A673 (cell line): ENCODE measurements at regions not wholly inside any gene's neighbourhood (a gene's known extent, or its start where the extent isn't known, plus 50 kb on each side); places are given as distances from the start of the nearest gene placed in this dataset.

Experiments used
- BruUV-seq: library from RNA; stranded (reverse); fragments of 400-500 nt; replicated peaks from 2 replicates; lab custom pipeline; 2021; lab: Mats Ljungman, UMichigan
- CTCF ChIA-PET: fragments of 300-600 bp; sonication (Branson Sonifier 250); formaldehyde crosslinking; loops from one replicate; lab custom pipeline; 2022; ENCODE audit warnings: antibody characterized with exemption; lab: Charles Lee
- POLR2A ChIA-PET: fragments of 300-600 bp; sonication (Branson Sonifier 250); formaldehyde crosslinking; loops from one replicate; lab custom pipeline; 2022; ENCODE audit warnings: antibody characterized with exemption; ENCODE audit not compliant: low non-redundant PET; lab: Charles Lee
- DNase-seq: peaks from one replicate; pipeline ENCODE4 v3.0.0-alpha.2; 2015; ENCODE audit warnings: low spot score
- H3K27ac ChIP-seq: fragments of 200-600 bp; sonication (generic); 2 replicates; pipeline ENCODE4 v1.5.1; 2016; ENCODE audit warnings: mixed run types, low read depth, mild to moderate bottlenecking, mixed read lengths, antibody characterized with exemption, low read length; ENCODE audit not compliant: poor library complexity, severe bottlenecking
- H3K27me3 ChIP-seq: fragments of 200-600 bp; sonication (generic); replicated peaks from 2 replicates; pipeline ENCODE4 v1.6.1; 2017; ENCODE audit warnings: mixed run types, low read depth, mild to moderate bottlenecking, mixed read lengths, antibody characterized with exemption, low read length; ENCODE audit not compliant: insufficient read depth, poor library complexity
- H3K36me3 ChIP-seq: fragments of 200-600 bp; sonication (generic); 2 replicates; pipeline ENCODE4 v1.6.1; 2016; ENCODE audit warnings: mixed run types, mild to moderate bottlenecking, mixed read lengths, antibody characterized with exemption, low read length; ENCODE audit not compliant: insufficient read depth, poor library complexity, severe bottlenecking
- H3K4me1 ChIP-seq: fragments of 200-600 bp; sonication (generic); 2 replicates; pipeline ENCODE4 v1.6.1; 2017; ENCODE audit warnings: mixed run types, mild to moderate bottlenecking, mixed read lengths, antibody characterized with exemption, low read length; ENCODE audit not compliant: insufficient read depth, poor library complexity, severe bottlenecking
- H3K4me3 ChIP-seq: fragments of 200-600 bp; sonication (generic); 2 replicates; pipeline ENCODE4 v1.5.1; 2016; ENCODE audit warnings: low read depth, mixed run types, mild to moderate bottlenecking, mixed read lengths, low read length; ENCODE audit not compliant: poor library complexity, severe bottlenecking
- H3K9me3 ChIP-seq: fragments of 200-600 bp; sonication (generic); 2 replicates; pipeline ENCODE4 v1.6.1; 2016; ENCODE audit warnings: mixed run types, low read depth, mild to moderate bottlenecking, mixed read lengths, antibody characterized with exemption, low read length; ENCODE audit not compliant: poor library complexity, severe bottlenecking
- CTCF ChIP-seq: fragments of 300-800, 200-600 bp; sonication (generic); conservative IDR thresholded peaks from 2 replicates; pipeline ENCODE4 v1.5.1; 2017; ENCODE audit warnings: low read depth, mild to moderate bottlenecking, antibody characterized with exemption, low read length, moderate library complexity, mixed read lengths
- EZH2 ChIP-seq: fragments of 200-600 bp; sonication (generic); IDR thresholded peaks from 2 replicates; pipeline ENCODE4 v1.6.1; 2017; ENCODE audit warnings: borderline replicate concordance, low read depth, mild to moderate bottlenecking, mixed read lengths, antibody characterized with exemption, low read length; ENCODE audit not compliant: poor library complexity, severe bottlenecking
- intact Hi-C: fragments of 100-400 bp; cut with micrococcal nuclease; formaldehyde crosslinking; loops from one replicate; pipeline ENCODE4 v1.10.0; 2022; ENCODE audit not compliant: unreplicated experiment

- TF ChIP-seq CTCF (no peak), EZH2 (no peak)
- ChIA-PET POLR2A (no interaction called here), CTCF (no interaction called here)
- no peak for DNase-seq
- intact Hi-C loops: no loop called here
- Histone ChIP-seq H3K4me1 (no peaks in the 10 kb centered on the region), H3K36me3 (no peaks in the 10 kb centered on the region), H3K27ac (no peak overlapping the region), H3K27me3 (no peaks in the 10 kb centered on the region), H3K4me3 (no peak overlapping the region), H3K9me3 (no peaks in the 10 kb centered on the region)
- no TSS peak for BruUV-seq
Measured at GRCh38 chr14:58844544-58844943, 206.8 kb downstream of the DACT1 start.

- Histone ChIP-seq H3K36me3 (no peaks in the 10 kb centered on the region), H3K9me3 (no peaks in the 10 kb centered on the region), H3K27ac (no peak overlapping the region), H3K27me3 (no peaks in the 10 kb centered on the region), H3K4me3 (no peak overlapping the region), H3K4me1 (no peaks in the 10 kb centered on the region)
- intact Hi-C loops: no loop called here
- DNase-seq: no peak
- ChIA-PET POLR2A (no interaction called here), CTCF (no interaction called here)
- no TSS peak for BruUV-seq
- no peak for TF ChIP-seq EZH2
- no peak for TF ChIP-seq CTCF
Measured at GRCh38 chr14:58846682-58847465, 209.1 kb downstream of the DACT1 start.

- Histone ChIP-seq H3K27ac (no peak overlapping the region), H3K36me3 (no peaks in the 10 kb centered on the region), H3K4me1 (no peaks in the 10 kb centered on the region), H3K9me3 (no peaks in the 10 kb centered on the region), H3K4me3 (no peak overlapping the region), H3K27me3 (no peaks in the 10 kb centered on the region)
- POLR2A ChIA-PET: no interaction called here
- intact Hi-C loops: no loop called here
- TF ChIP-seq CTCF (no peak), EZH2 (no peak)
- no peak for DNase-seq
- no TSS peak for BruUV-seq
- CTCF ChIA-PET: no interaction called here
Measured at GRCh38 chr14:58848365-58848764, 210.6 kb downstream of the DACT1 start.
